Spleen (tissue), 7 donors: ENCODE measurements at regions not wholly inside any gene's neighbourhood (a gene's known extent, or its start where the extent isn't known, plus 50 kb on each side); places are given as distances from the start of the nearest gene placed in this dataset.

Experiments used
- CTCF ChIP-seq, 11 experiments: fragments of 200-600 bp in 7 of 11; fragments of 450-650 bp in 4 of 11; sonication (generic) in 4 of 11; IDR thresholded peaks in 8 of 11; conservative IDR thresholded peaks in 3 of 11; 1 replicate in 7 of 11; 2 replicates in 4 of 11; pipeline versions ENCODE4 v1.4.0 to v1.8.0; 2016 to 2021; ENCODE audit warnings: antibody characterized with exemption in 11 of 11, inconsistent platforms in 4 of 11, mild to moderate bottlenecking in 1 of 11
- POLR2A ChIP-seq, 3 donors: fragments of 450-650 bp; IDR thresholded peaks; one replicate each; pipeline ENCODE4 v1.5.1; 2017; ENCODE audit warnings: antibody characterized with exemption in 3 of 3, mild to moderate bottlenecking in 1 of 3
- donor health status: DM: no; HTN: no; CAD: no; lungs with moderate emphysema.
- donor health status: DM: no; HTN: no; CAD: no.
- donor health status: DM: no; HTN: no; CAD: no.

GRCh38 chr2:139079311-139079710 is 299.1 kb upstream of the NXPH2 start:
- TF ChIP-seq CTCF (IDR thresholded peaks at IDR 0.05 in 8 of 11, conservative IDR thresholded peaks at IDR 0.05 in 3 of 11) (no peak), POLR2A (IDR thresholded peaks at IDR 0.05) (no peak)
